ENCODE measurements at regions not wholly inside any gene's neighbourhood (a gene's known extent, or its start where the extent isn't known, plus 50 kb on each side); places are given as distances from the start of the nearest gene placed in this dataset.

- no peak overlapping the region for H3K4me3 ChIP-seq (ENCODE audit: low read length in 3 of 3)
- H3K27ac ChIP-seq (ENCODE audit: low read depth, low read length), result no peak overlapping the region
- no peaks in the 10 kb centered on the region for H3K9me3 ChIP-seq (ENCODE audit: control insufficient read depth in 3 of 3, low read length in 3 of 3)
- peaks cover 0 to 3% (median 0%) of the 10 kb centered on the region in 3 donors for H3K27me3 ChIP-seq (ENCODE audit: control insufficient read depth in 3 of 3, insufficient read depth in 3 of 3, low read length in 3 of 3)
- H3K4me1 ChIP-seq (ENCODE audit: control insufficient read depth in 3 of 3, insufficient read depth in 3 of 3, low read length in 3 of 3), result peaks cover 3 to 5% (median 4%) of the 10 kb centered on the region in 3 donors
- no peaks in the 10 kb centered on the region for H3K36me3 ChIP-seq (ENCODE audit: control insufficient read depth in 3 of 3, insufficient read depth in 3 of 3, low read length in 3 of 3)
- no peak overlapping the region for H3K9ac ChIP-seq (ENCODE audit: low read depth in 1 of 3, low read length in 3 of 3)
These were observed 180.9 kb upstream of the TLE3 start for GRCh38 chr15:70278644-70279043.

DNA sequence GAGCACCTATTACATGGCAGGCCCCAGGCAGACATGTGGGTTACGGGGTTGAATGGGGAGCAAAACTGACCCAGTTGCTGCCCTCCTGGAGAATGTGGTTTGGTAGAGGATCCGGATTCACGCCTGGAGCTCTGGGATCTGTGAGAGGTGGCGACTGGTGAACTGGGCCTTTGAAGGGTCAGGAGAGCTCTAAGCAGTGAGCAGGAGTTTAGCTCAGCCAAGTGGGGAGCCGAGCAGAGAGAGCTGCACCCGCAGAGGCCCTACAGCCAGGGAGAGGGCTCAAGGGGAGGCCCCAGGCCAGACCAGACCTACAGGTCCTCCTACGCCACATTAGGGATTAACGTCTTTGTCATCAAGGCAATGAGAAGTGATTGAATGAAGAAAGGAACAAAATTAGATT is 179.8 kb upstream of the TLE3 start:
- H3K4me3 ChIP-seq (ENCODE audit: low read length in 3 of 3), result no peak overlapping the region
- H3K36me3 ChIP-seq (ENCODE audit: control insufficient read depth in 3 of 3, insufficient read depth in 3 of 3, low read length in 3 of 3), result no peaks in the 10 kb centered on the region
- H3K4me1 ChIP-seq (ENCODE audit: control insufficient read depth in 3 of 3, insufficient read depth in 3 of 3, low read length in 3 of 3), result peaks cover 3 to 5% (median 4%) of the 10 kb centered on the region in 3 donors
- H3K9me3 ChIP-seq (ENCODE audit: control insufficient read depth in 3 of 3, low read length in 3 of 3), result no peaks in the 10 kb centered on the region
- no peak overlapping the region for H3K27ac ChIP-seq (ENCODE audit: low read depth, low read length)
- H3K9ac ChIP-seq (ENCODE audit: low read depth in 1 of 3, low read length in 3 of 3), result no peak overlapping the region
- peaks cover 0 to 3% (median 0%) of the 10 kb centered on the region in 3 donors for H3K27me3 ChIP-seq (ENCODE audit: control insufficient read depth in 3 of 3, insufficient read depth in 3 of 3, low read length in 3 of 3)

- Histone ChIP-seq H3K27ac (ENCODE audit: low read depth, low read length) (no peak overlapping the region), H3K9ac (ENCODE audit: low read depth in 1 of 3, low read length in 3 of 3) (no peak overlapping the region), H3K27me3 (ENCODE audit: control insufficient read depth in 3 of 3, insufficient read depth in 3 of 3, low read length in 3 of 3) (peaks cover 0 to 3% (median 0%) of the 10 kb centered on the region in 3 donors), H3K4me3 (ENCODE audit: low read length in 3 of 3) (no peak overlapping the region), H3K4me1 (ENCODE audit: control insufficient read depth in 3 of 3, insufficient read depth in 3 of 3, low read length in 3 of 3) (peaks cover 2 to 10% (median 7%) of the 10 kb centered on the region in 3 donors), H3K36me3 (ENCODE audit: control insufficient read depth in 3 of 3, insufficient read depth in 3 of 3, low read length in 3 of 3) (no peaks in the 10 kb centered on the region), H3K9me3 (ENCODE audit: control insufficient read depth in 3 of 3, low read length in 3 of 3) (no peaks in the 10 kb centered on the region)
These were observed 178.7 kb upstream of the TLE3 start for GRCh38 chr15:70276401-70276800.

GRCh38 chr15:70275461-70276138 is 177.9 kb upstream of the TLE3 start:
- Histone ChIP-seq H3K36me3 (ENCODE audit: control insufficient read depth in 3 of 3, insufficient read depth in 3 of 3, low read length in 3 of 3) (no peaks in the 10 kb centered on the region), H3K4me3 (ENCODE audit: low read length in 3 of 3) (no peak overlapping the region), H3K4me1 (ENCODE audit: control insufficient read depth in 3 of 3, insufficient read depth in 3 of 3, low read length in 3 of 3) (peaks cover 10 to 18% (median 15%) of the 10 kb centered on the region in 3 donors), H3K27me3 (ENCODE audit: control insufficient read depth in 3 of 3, insufficient read depth in 3 of 3, low read length in 3 of 3) (peaks cover 0 to 3% (median 0%) of the 10 kb centered on the region in 3 donors), H3K27ac (ENCODE audit: low read depth, low read length) (no peak overlapping the region), H3K9me3 (ENCODE audit: control insufficient read depth in 3 of 3, low read length in 3 of 3) (no peaks in the 10 kb centered on the region), H3K9ac (ENCODE audit: low read depth in 1 of 3, low read length in 3 of 3) (no peak overlapping the region)

- no peak overlapping the region for H3K4me3 ChIP-seq (ENCODE audit: low read length in 3 of 3)
- peaks cover 17 to 25% (median 22%) of the 10 kb centered on the region in 3 donors for H3K4me1 ChIP-seq (ENCODE audit: control insufficient read depth in 3 of 3, insufficient read depth in 3 of 3, low read length in 3 of 3)
- H3K9me3 ChIP-seq (ENCODE audit: control insufficient read depth in 3 of 3, low read length in 3 of 3), result no peaks in the 10 kb centered on the region
- peaks cover 0 to 3% (median 0%) of the 10 kb centered on the region in 3 donors for H3K27me3 ChIP-seq (ENCODE audit: control insufficient read depth in 3 of 3, insufficient read depth in 3 of 3, low read length in 3 of 3)
- no peak overlapping the region for H3K9ac ChIP-seq (ENCODE audit: low read depth in 1 of 3, low read length in 3 of 3)
- H3K36me3 ChIP-seq (ENCODE audit: control insufficient read depth in 3 of 3, insufficient read depth in 3 of 3, low read length in 3 of 3), result no peaks in the 10 kb centered on the region
- H3K27ac ChIP-seq (ENCODE audit: low read depth, low read length), result no peak overlapping the region
These were observed 177.2 kb upstream of the TLE3 start for GRCh38 chr15:70274908-70275307.

- H3K4me3 ChIP-seq (ENCODE audit: low read length in 3 of 3), result no peak overlapping the region
- H3K9ac ChIP-seq (ENCODE audit: low read depth in 1 of 3, low read length in 3 of 3), result no peak overlapping the region
- H3K4me1 ChIP-seq (ENCODE audit: control insufficient read depth in 3 of 3, insufficient read depth in 3 of 3, low read length in 3 of 3), result peaks cover 22 to 30% (median 27%) of the 10 kb centered on the region in 3 donors
These were observed 176.7 kb upstream of the TLE3 start for GRCh38 chr15:70274255-70274880.

GRCh38 chr15:70273808-70274207 is 176.1 kb upstream of the TLE3 start:
- H3K36me3 ChIP-seq (ENCODE audit: control insufficient read depth in 3 of 3, insufficient read depth in 3 of 3, low read length in 3 of 3), result no peaks in the 10 kb centered on the region
- no peak overlapping the region for H3K9ac ChIP-seq (ENCODE audit: low read depth in 1 of 3, low read length in 3 of 3)
- no peak overlapping the region for H3K4me3 ChIP-seq (ENCODE audit: low read length in 3 of 3)
- no peak overlapping the region for H3K27ac ChIP-seq (ENCODE audit: low read depth, low read length)
- peaks cover 0 to 3% (median 0%) of the 10 kb centered on the region in 3 donors for H3K27me3 ChIP-seq (ENCODE audit: control insufficient read depth in 3 of 3, insufficient read depth in 3 of 3, low read length in 3 of 3)
- H3K9me3 ChIP-seq (ENCODE audit: control insufficient read depth in 3 of 3, low read length in 3 of 3), result no peaks in the 10 kb centered on the region
- peaks cover 22 to 35% (median 32%) of the 10 kb centered on the region in 3 donors for H3K4me1 ChIP-seq (ENCODE audit: control insufficient read depth in 3 of 3, insufficient read depth in 3 of 3, low read length in 3 of 3)

More at GRCh38 chr15:70274255-70274880, 176.7 kb upstream of the TLE3 start:
- Histone ChIP-seq H3K9me3 (ENCODE audit: control insufficient read depth in 3 of 3, low read length in 3 of 3) (no peaks in the 10 kb centered on the region), H3K27ac (ENCODE audit: low read depth, low read length) (no peak overlapping the region), H3K27me3 (ENCODE audit: control insufficient read depth in 3 of 3, insufficient read depth in 3 of 3, low read length in 3 of 3) (peaks cover 0 to 3% (median 0%) of the 10 kb centered on the region in 3 donors), H3K36me3 (ENCODE audit: control insufficient read depth in 3 of 3, insufficient read depth in 3 of 3, low read length in 3 of 3) (no peaks in the 10 kb centered on the region)

DNA sequence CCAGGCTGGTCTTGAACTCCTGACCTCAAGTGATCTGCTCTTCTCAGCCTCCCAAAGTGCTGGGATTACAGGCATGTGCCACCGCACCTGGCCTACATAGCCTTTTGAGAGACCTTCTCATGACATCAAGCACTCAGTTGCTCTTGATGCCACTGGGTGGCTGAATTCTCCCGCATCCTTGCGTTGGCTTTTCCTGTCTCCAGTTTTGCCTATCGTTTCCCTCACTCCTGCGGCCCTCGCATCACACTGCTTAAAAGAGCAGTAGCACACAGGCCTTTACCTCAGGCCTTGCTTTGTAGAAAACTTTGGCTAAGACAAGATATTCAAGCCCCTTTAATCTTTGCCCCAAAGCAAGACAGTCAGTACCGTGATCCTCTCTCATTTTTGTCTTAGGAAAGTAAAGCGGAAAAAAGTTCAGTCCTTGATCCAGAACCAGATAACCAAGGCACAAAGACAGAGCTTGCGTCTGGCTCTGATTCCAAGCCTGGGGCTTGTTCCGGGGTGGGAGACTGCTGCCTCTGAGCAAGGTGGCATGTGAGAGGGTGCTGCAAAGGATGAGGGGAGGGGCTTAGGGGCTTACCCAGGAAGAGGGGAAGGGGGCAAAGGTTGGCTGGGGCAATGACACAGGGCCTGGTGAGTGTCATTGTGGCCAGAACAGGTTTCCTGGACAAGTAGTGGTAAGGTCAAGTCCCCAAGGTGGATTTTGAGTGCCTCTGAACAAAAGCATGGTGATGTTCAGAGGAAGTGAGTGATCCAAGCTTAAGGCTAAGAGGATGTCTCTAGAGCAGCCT is 175.0 kb upstream of the TLE3 start:
- no peaks in the 10 kb centered on the region for H3K36me3 ChIP-seq (ENCODE audit: control insufficient read depth in 3 of 3, insufficient read depth in 3 of 3, low read length in 3 of 3)
- no peaks in the 10 kb centered on the region for H3K9me3 ChIP-seq (ENCODE audit: control insufficient read depth in 3 of 3, low read length in 3 of 3)
- peaks cover 22 to 39% (median 38%) of the 10 kb centered on the region in 3 donors for H3K4me1 ChIP-seq (ENCODE audit: control insufficient read depth in 3 of 3, insufficient read depth in 3 of 3, low read length in 3 of 3)
- H3K27me3 ChIP-seq (ENCODE audit: control insufficient read depth in 3 of 3, insufficient read depth in 3 of 3, low read length in 3 of 3), result peaks cover 0 to 3% (median 0%) of the 10 kb centered on the region in 3 donors
- H3K4me3 ChIP-seq (ENCODE audit: low read length in 3 of 3), result no peak overlapping the region
- no peak overlapping the region for H3K27ac ChIP-seq (ENCODE audit: low read depth, low read length)
- no peak overlapping the region for H3K9ac ChIP-seq (ENCODE audit: low read depth in 1 of 3, low read length in 3 of 3)

DNA sequence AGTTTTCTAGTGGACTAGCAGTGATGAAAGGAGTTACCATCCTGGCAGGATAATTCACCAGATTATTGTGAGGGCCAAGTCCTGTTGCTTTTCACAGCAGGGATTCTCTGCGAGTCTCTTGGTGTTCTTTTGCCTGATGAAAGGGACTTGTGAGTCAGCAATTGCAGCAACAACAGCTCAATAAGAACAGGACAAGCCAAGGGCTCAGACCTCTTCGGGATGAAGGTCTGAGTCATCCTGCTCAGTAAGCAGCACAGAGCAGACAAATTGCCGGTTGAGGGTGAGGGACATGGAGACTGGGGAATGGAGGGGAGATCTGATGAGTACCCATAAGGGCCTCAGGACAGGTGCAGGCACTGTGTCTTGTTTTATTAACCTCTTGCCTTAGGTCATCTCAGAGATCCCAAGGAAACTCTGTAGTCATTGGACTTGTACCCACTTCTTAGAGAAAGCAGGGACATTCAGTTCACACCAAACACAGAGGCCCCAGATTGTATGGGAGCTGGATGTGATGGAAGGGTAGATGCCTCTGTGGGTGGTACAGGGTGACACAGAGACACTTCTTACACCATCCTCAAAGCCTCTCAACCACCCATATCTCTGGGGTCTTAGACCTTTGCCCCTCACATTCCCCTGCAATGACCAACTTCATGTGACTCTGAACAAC is 173.8 kb upstream of the TLE3 start:
- Histone ChIP-seq H3K27ac (ENCODE audit: low read depth, low read length) (peak overlapping the region; percentile 74), H3K36me3 (ENCODE audit: control insufficient read depth in 3 of 3, insufficient read depth in 3 of 3, low read length in 3 of 3) (no peaks in the 10 kb centered on the region), H3K4me3 (ENCODE audit: low read length in 3 of 3) (no peak overlapping the region), H3K9ac (ENCODE audit: low read depth in 1 of 3, low read length in 3 of 3) (no peak overlapping the region), H3K9me3 (ENCODE audit: control insufficient read depth in 3 of 3, low read length in 3 of 3) (no peaks in the 10 kb centered on the region), H3K4me1 (ENCODE audit: control insufficient read depth in 3 of 3, insufficient read depth in 3 of 3, low read length in 3 of 3) (peaks cover 31 to 49% (median 46%) of the 10 kb centered on the region in 3 donors), H3K27me3 (ENCODE audit: control insufficient read depth in 3 of 3, insufficient read depth in 3 of 3, low read length in 3 of 3) (peaks cover 0 to 3% (median 0%) of the 10 kb centered on the region in 3 donors)

Measured in skeletal muscle tissue (tissue), 3 donors.